ENCODE measurements at regions not wholly inside any gene's neighbourhood (a gene's known extent, or its start where the extent isn't known, plus 50 kb on each side); places are given as distances from the start of the nearest gene placed in this dataset.
A peak's percentile ranks its signal among the peaks of the same experiment; 100 is the strongest.

- peak; percentile 45 to 51 (median 49) for DNase-seq
- Mint-ChIP-seq H3K27ac (no peak overlapping the region), H3K27me3 (ENCODE audit: low read depth in 3 of 3) (peaks cover 0 to 2% (median 0%) of the 10 kb centered on the region in 3 donors), H3K4me1 (peaks cover 11 to 14% of the 10 kb centered on the region in 2 donors), H3K4me3 (no peak overlapping the region), H3K9me3 (no peaks in the 10 kb centered on the region), H3K36me3 (no peaks in the 10 kb centered on the region)
These were observed 168.0 kb downstream of the AHSP start for GRCh38 chr16:31695667-31696066.

GRCh38 chr16:31696968-31697743 lies 169.5 kb downstream of the AHSP start:
- Mint-ChIP-seq H3K27me3 (ENCODE audit: low read depth in 3 of 3) (peaks cover 0 to 7% (median 0%) of the 10 kb centered on the region in 3 donors), H3K4me1 (peaks cover 24 to 29% of the 10 kb centered on the region in 2 donors), H3K9me3 (no peaks in the 10 kb centered on the region), H3K4me3 (no peak overlapping the region), H3K27ac (peak overlapping the region in 1 of 6 donors; percentile 79), H3K36me3 (peaks cover 0 to under 1% (median 0%) of the 10 kb centered on the region in 3 donors)
- no peak for DNase-seq

DNA sequence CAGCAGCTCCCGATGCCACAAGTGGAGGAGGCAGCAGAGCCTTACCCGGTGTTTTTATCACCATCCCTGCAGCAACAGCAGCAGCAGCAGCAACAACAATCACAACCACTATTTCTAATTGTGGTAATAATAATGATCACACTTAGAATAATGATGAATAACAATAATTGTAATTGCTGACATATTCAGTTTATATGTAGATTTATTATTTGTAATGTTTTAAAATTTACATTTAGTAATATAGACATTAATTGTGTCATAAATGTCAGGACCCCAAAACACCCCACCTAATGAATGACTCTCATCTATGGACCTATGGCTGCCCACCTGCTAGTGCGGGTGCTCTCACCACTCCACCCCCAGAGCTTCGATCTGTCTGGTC lies 170.0 kb downstream of the AHSP start:
- peaks cover 0 to 7% (median 1%) of the 10 kb centered on the region in 3 donors for H3K27me3 Mint-ChIP-seq (ENCODE audit: low read depth in 3 of 3)
- H3K4me3 Mint-ChIP-seq: no peak overlapping the region
- DNase-seq: no peak
- H3K4me1 Mint-ChIP-seq: peaks cover 30 to 35% of the 10 kb centered on the region in 2 donors
- no peak overlapping the region for H3K27ac Mint-ChIP-seq
- no peaks in the 10 kb centered on the region for H3K9me3 Mint-ChIP-seq
- H3K36me3 Mint-ChIP-seq: peaks cover 0 to 6% (median 0%) of the 10 kb centered on the region in 3 donors

DNA sequence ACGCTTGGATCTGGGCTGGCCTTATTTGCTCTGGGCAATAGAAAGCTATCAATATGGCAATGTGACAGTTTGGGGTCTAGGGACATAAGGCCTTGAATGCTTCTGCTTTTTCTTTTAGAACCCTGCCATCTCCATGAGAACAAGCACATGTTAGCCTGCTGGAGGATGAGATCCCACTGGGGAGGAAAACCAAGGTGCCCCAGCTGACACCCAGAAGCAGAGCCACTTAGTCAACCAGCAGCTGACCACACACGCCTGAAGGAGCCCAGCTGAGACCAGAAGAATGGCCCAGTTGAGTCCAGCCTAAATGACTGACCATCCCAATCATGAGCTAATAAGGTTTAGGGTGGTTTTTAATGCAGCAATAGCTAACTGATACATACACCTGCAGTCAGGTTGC lies 171.2 kb downstream of the AHSP start:
- Mint-ChIP-seq H3K9me3 (no peaks in the 10 kb centered on the region), H3K4me1 (peaks cover 33 to 37% of the 10 kb centered on the region in 2 donors), H3K27ac (no peak overlapping the region), H3K36me3 (peaks cover 0 to 6% (median 3%) of the 10 kb centered on the region in 3 donors), H3K4me3 (peak overlapping the region in 1 of 5 donors; percentile 34), H3K27me3 (ENCODE audit: low read depth in 3 of 3) (peaks cover 0 to 7% (median 1%) of the 10 kb centered on the region in 3 donors)
- no peak for DNase-seq

GRCh38 chr16:31699601-31700000 lies 171.9 kb downstream of the AHSP start:
- no peak overlapping the region for H3K27ac Mint-ChIP-seq
- peaks cover 33 to 37% of the 10 kb centered on the region in 2 donors for H3K4me1 Mint-ChIP-seq
- peaks cover 0 to 7% (median 1%) of the 10 kb centered on the region in 3 donors for H3K27me3 Mint-ChIP-seq (ENCODE audit: low read depth in 3 of 3)

GRCh38 chr16:31700200-31700529 lies 172.5 kb downstream of the AHSP start:
- Mint-ChIP-seq H3K4me3 (peak overlapping the region; percentile 87 to 91 (median 88)), H3K27ac (peak overlapping the region; percentile 51 to 85 (median 73))

More at GRCh38 chr16:31699601-31700000, 171.9 kb downstream of the AHSP start:
- Mint-ChIP-seq H3K4me3 (peak overlapping the region; percentile 87 to 91 (median 88)), H3K36me3 (peaks cover 0 to 7% (median 6%) of the 10 kb centered on the region in 3 donors), H3K9me3 (no peaks in the 10 kb centered on the region)
- DNase-seq: no peak

GRCh38 chr16:31700530-31701388 lies 172.8 kb upstream of the ZNF267 start:
- H3K27me3 Mint-ChIP-seq (ENCODE audit: low read depth in 3 of 3): peaks cover 0 to 7% (median 1%) of the 10 kb centered on the region in 3 donors
- DNase-seq: peak; percentile 27 to 73 (median 71)
- no peaks in the 10 kb centered on the region for H3K9me3 Mint-ChIP-seq
- peak overlapping the region; percentile 87 to 93 (median 90) for H3K4me3 Mint-ChIP-seq
- H3K4me1 Mint-ChIP-seq: peaks cover 33 to 37% of the 10 kb centered on the region in 2 donors
- H3K27ac Mint-ChIP-seq: peak overlapping the region; percentile 71 to 93 (median 84)
- peaks cover 0 to 7% (median 6%) of the 10 kb centered on the region in 3 donors for H3K36me3 Mint-ChIP-seq

More at GRCh38 chr16:31700200-31700529, 172.5 kb downstream of the AHSP start:
- H3K4me1 Mint-ChIP-seq: peaks cover 33 to 37% of the 10 kb centered on the region in 2 donors
- peak in 1 of 3 donors; percentile 69 for DNase-seq
- H3K36me3 Mint-ChIP-seq: peaks cover 0 to 7% (median 6%) of the 10 kb centered on the region in 3 donors
- no peaks in the 10 kb centered on the region for H3K9me3 Mint-ChIP-seq
- H3K27me3 Mint-ChIP-seq (ENCODE audit: low read depth in 3 of 3): peaks cover 0 to 7% (median 1%) of the 10 kb centered on the region in 3 donors

- H3K27ac Mint-ChIP-seq: peak overlapping the region; percentile 33 to 93 (median 84)
- no peaks in the 10 kb centered on the region for H3K9me3 Mint-ChIP-seq
- DNase-seq: no peak
- H3K4me1 Mint-ChIP-seq: peaks cover 33 to 34% of the 10 kb centered on the region in 2 donors
- H3K36me3 Mint-ChIP-seq: peaks cover 0 to 7% (median 6%) of the 10 kb centered on the region in 3 donors
- H3K4me3 Mint-ChIP-seq: peak overlapping the region; percentile 71 to 93 (median 88)
- peaks cover 0 to 7% (median 1%) of the 10 kb centered on the region in 3 donors for H3K27me3 Mint-ChIP-seq (ENCODE audit: low read depth in 3 of 3)
These were observed 171.9 kb upstream of the ZNF267 start for GRCh38 chr16:31701734-31702133.

DNA sequence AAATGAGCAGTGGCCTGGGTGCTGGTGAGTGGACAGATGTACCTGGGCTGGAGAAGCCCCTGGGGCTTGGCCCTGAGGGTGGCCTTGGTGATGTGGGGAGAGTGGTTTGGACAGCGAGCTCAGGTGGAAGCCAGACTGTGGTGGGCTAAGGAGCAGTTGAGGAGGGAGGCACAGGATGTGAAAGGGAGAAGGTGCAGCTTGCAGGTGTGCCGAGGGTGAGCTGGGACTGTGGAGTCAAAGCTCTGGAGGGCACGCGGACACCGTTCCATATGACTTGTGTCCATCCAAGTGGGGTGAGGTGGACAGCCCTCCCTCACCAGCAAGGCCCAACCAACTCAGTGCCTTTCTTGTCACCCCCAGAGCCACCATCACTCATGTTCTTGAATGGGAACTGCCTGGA lies 170.8 kb upstream of the ZNF267 start:
- H3K36me3 Mint-ChIP-seq: peaks cover 3 to 13% (median 6%) of the 10 kb centered on the region in 3 donors
- peaks cover 31 to 33% of the 10 kb centered on the region in 2 donors for H3K4me1 Mint-ChIP-seq
- no peak overlapping the region for H3K4me3 Mint-ChIP-seq
- peak overlapping the region in 2 of 6 donors; percentile 37 to 54 for H3K27ac Mint-ChIP-seq
- DNase-seq: no peak
- no peaks in the 10 kb centered on the region for H3K9me3 Mint-ChIP-seq
- H3K27me3 Mint-ChIP-seq (ENCODE audit: low read depth in 3 of 3): peaks cover 0 to 7% (median 1%) of the 10 kb centered on the region in 3 donors

DNA sequence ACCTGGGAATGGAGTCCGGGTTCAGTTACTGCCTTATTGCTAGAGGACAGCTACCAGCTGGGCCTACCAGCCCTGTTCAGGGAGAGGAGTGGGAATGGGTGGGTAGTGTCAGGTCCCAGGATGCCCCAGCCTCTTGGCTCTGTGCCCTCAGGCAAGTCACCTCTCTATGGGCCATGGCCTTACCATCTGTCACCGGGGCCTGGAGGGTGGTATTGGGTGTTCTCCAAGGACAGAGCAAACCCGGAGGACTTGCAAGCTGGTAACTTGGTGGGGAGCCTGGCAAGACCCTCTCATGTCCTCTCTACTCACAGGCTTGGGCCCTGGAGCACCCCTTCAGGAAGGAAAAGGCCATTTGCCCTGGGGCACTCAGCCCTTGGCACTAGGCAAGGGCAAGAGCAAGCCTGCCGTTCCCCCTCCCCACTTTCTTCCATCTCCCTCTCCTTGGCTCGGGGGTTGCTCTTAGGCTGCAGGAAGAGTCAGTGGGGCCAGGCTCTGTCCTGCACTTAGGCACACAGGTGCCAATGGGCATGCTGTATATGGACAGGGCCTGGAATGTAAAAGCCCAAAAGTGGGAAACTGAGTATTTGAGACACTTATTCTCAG lies 170.0 kb upstream of the ZNF267 start:
- peaks cover 0 to 7% (median 1%) of the 10 kb centered on the region in 3 donors for H3K27me3 Mint-ChIP-seq (ENCODE audit: low read depth in 3 of 3)
- peaks cover 31 to 37% of the 10 kb centered on the region in 2 donors for H3K4me1 Mint-ChIP-seq
- DNase-seq: no peak
- peaks cover 3 to 13% (median 6%) of the 10 kb centered on the region in 3 donors for H3K36me3 Mint-ChIP-seq
- no peaks in the 10 kb centered on the region for H3K9me3 Mint-ChIP-seq
- H3K27ac Mint-ChIP-seq: no peak overlapping the region
- H3K4me3 Mint-ChIP-seq: peak overlapping the region in 1 of 5 donors; percentile 21

- no peak overlapping the region for H3K27ac Mint-ChIP-seq
- DNase-seq: no peak
- peaks cover 3 to 13% (median 6%) of the 10 kb centered on the region in 3 donors for H3K36me3 Mint-ChIP-seq
- H3K4me3 Mint-ChIP-seq: no peak overlapping the region
- peaks cover 0 to 7% (median 1%) of the 10 kb centered on the region in 3 donors for H3K27me3 Mint-ChIP-seq (ENCODE audit: low read depth in 3 of 3)
- peaks cover 31 to 40% of the 10 kb centered on the region in 2 donors for H3K4me1 Mint-ChIP-seq
- no peaks in the 10 kb centered on the region for H3K9me3 Mint-ChIP-seq
These were observed 169.5 kb upstream of the ZNF267 start for GRCh38 chr16:31704138-31704537.

- Mint-ChIP-seq H3K27me3 (ENCODE audit: low read depth in 3 of 3) (peaks cover 0 to 5% (median 1%) of the 10 kb centered on the region in 3 donors), H3K4me1 (peaks cover 24 to 40% of the 10 kb centered on the region in 2 donors), H3K4me3 (no peak overlapping the region), H3K9me3 (no peaks in the 10 kb centered on the region), H3K36me3 (peaks cover 3 to 17% (median 6%) of the 10 kb centered on the region in 3 donors), H3K27ac (no peak overlapping the region)
- DNase-seq: no peak
These were observed 168.2 kb upstream of the ZNF267 start for GRCh38 chr16:31705371-31705770.

DNA sequence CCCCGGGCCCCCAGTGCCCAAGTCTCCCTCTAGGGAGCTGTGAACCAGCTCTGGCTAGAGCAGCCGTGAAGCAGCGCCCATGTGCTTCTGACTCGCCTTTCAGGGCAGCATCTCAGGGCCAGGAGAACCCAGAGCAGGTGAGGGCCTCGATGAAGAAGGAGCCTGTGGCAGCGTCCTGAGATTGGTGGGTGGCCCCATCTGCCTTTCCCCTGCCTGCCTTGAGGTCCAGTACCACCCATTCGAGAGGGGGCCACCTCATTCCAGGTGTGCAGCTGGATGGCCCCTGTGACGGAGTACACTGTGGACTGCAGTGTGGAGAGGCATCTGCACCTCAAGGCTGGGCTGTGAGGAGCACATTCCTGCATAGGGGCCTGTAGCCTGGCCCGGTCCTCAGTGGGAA lies 167.3 kb upstream of the ZNF267 start:
- H3K4me3 Mint-ChIP-seq: no peak overlapping the region
- H3K36me3 Mint-ChIP-seq: peaks cover 3 to 17% (median 6%) of the 10 kb centered on the region in 3 donors
- DNase-seq: no peak
- H3K27me3 Mint-ChIP-seq (ENCODE audit: low read depth in 3 of 3): peaks cover 0 to 1% (median 0%) of the 10 kb centered on the region in 3 donors
- H3K27ac Mint-ChIP-seq: peak overlapping the region in 1 of 6 donors; percentile 31
- H3K4me1 Mint-ChIP-seq: peaks cover 16 to 33% of the 10 kb centered on the region in 2 donors
- H3K9me3 Mint-ChIP-seq: no peaks in the 10 kb centered on the region
